HepG2 (cell line): ENCODE measurements at regions not wholly inside any gene's neighbourhood (a gene's known extent, or its start where the extent isn't known, plus 50 kb on each side); places are given as distances from the start of the nearest gene placed in this dataset.
A peak's percentile ranks its signal among the peaks of the same experiment; 100 is the strongest.

ENCODE experiments used
- GABPA ChIP-seq, 2 experiments: IDR thresholded peaks; 2 replicates each; pipeline ENCODE4 v1.6.1; 2011 to 2016; ENCODE audit warnings: low read depth in 2 of 2, low read length in 1 of 2, missing biosample characterization in 1 of 2, missing genetic modification characterization in 1 of 2
- HIVEP1 ChIP-seq: sonication (generic); formaldehyde crosslinking; IDR thresholded peaks from 2 replicates; pipeline ENCODE4 v1.4.0; 2020; ENCODE audit warnings: mild to moderate bottlenecking, missing genetic modification reagents
- HOXA9 ChIP-seq: sonication (generic); formaldehyde crosslinking; IDR thresholded peaks from 2 replicates; pipeline ENCODE4 v1.8.1; 2022; ENCODE audit warnings: missing genetic modification reagents, mild to moderate bottlenecking, moderate library complexity, borderline replicate concordance
- KDM5A ChIP-seq: fragments of 200-600 bp; sonication (generic); IDR thresholded peaks from 2 replicates; pipeline ENCODE4 v1.7.0; 2018; ENCODE audit warnings: antibody characterized with exemption, mild to moderate bottlenecking, low read length, borderline replicate concordance
- KLF11 ChIP-seq: IDR thresholded peaks from 2 replicates; pipeline ENCODE4 v1.6.1; 2016; ENCODE audit warnings: missing compliant biosample characterization
- MAFK ChIP-seq, 2 experiments: IDR thresholded peaks in 1 of 2; conservative IDR thresholded peaks in 1 of 2; 2 replicates each; pipeline ENCODE4 v1.6.1; 2011; ENCODE audit warnings: improper control_type of control experiment in 2 of 2, low read length in 2 of 2
- NFE2 ChIP-seq: sonication (generic); formaldehyde crosslinking; IDR thresholded peaks from 2 replicates; pipeline ENCODE4 v1.4.0; 2020; ENCODE audit warnings: missing genetic modification reagents
- ZBTB38 ChIP-seq: sonication (generic); formaldehyde crosslinking; IDR thresholded peaks from 2 replicates; pipeline ENCODE4 v1.5.1; 2020; ENCODE audit warnings: mild to moderate bottlenecking, missing genetic modification reagents
- ZNF572 ChIP-seq: sonication (generic); formaldehyde crosslinking; IDR thresholded peaks from 2 replicates; pipeline ENCODE4 v1.5.1; 2020; ENCODE audit warnings: mild to moderate bottlenecking, missing genetic modification reagents
- TF ChIP-seq, protein P1 (sequence below): sonication (generic); formaldehyde crosslinking; IDR thresholded peaks from 2 replicates; pipeline ENCODE4 v1.4.0; 2020; ENCODE audit warnings: missing genetic modification reagents, low read depth, mild to moderate bottlenecking, borderline replicate concordance
- TF ChIP-seq, protein P2 (sequence below): sonication (generic); IDR thresholded peaks from 2 replicates; pipeline ENCODE4 v1.6.1; 2016; ENCODE audit warnings: low read depth, borderline replicate concordance
- TF ChIP-seq, protein P3 (sequence below): sonication (generic); formaldehyde crosslinking; IDR thresholded peaks from 2 replicates; pipeline ENCODE4 v1.4.0; 2020; ENCODE audit warnings: mild to moderate bottlenecking, missing genetic modification reagents
- TF ChIP-seq, protein P4 (sequence below): sonication (generic); formaldehyde crosslinking; IDR thresholded peaks from 2 replicates; pipeline ENCODE4 v1.5.1; 2020; ENCODE audit warnings: mild to moderate bottlenecking, moderate library complexity, missing genetic modification reagents
- TF ChIP-seq, protein P5 (sequence below): sonication (generic); formaldehyde crosslinking; IDR thresholded peaks from 2 replicates; pipeline ENCODE4 v1.4.0; 2020; ENCODE audit warnings: mild to moderate bottlenecking, missing genetic modification reagents

DNA sequence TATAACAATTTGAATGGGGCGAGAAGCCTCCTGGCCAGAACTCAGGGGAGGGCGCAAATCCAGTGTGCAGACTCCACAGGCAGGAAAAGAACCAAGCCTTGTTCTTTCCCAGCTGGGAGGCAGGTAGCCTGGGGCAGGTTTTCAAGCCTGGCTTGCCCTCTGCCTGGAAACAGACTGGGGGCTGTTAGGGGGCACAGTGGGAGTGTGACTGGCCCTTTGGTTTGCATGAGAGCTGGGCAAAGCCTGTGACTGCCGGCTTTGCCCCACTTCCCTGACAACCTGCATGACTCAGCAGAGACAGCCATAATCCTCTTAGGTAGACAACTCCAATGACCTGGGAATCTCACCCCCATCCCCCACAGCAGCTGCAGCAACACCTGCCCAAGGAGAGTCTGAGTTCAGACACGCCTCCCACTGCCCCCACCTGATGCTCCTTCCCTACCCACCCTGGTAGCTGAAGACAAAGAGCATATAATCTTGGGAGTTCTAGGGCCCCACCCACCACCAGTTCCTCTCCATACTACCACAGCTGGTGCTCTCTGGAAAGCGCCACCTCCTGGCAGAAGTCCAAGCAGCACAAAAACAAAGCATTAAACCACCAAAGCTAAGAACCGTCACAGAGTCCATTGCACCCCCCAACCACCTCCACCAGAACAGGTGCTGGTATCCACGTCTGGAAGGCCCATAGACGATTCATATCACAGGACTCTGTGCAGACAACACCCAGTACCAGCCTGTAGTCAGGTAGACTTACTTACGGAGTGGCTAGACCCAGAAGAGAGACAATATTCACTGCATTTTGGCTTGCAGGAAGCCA lies 402.5 kb downstream of the STK39 start (continued):
- TF ChIP-seq, protein P1, sequence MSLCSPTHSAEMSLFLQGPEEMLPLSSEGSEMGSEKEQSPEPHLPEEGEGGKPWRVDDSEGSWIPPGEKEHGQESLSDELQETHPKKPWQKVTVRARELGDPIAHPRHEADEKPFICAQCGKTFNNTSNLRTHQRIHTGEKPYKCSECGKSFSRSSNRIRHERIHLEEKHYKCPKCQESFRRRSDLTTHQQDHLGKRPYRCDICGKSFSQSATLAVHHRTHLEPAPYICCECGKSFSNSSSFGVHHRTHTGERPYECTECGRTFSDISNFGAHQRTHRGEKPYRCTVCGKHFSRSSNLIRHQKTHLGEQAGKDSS = no peak
- TF ChIP-seq HIVEP1 (no peak), HOXA9 (CRISPR knock-in tag) (0 out of 2 replicates have a peak, but pooled peaks have one; percentile 40), ZNF572 (CRISPR knock-in tag) (peak; percentile 31; the same call in 1 of the 2 replicates), GABPA (IDR thresholded peaks at IDR 0.05; ENCODE audit: low read depth, low read length) (no peak), GABPA (CRISPR knock-in tag; IDR thresholded peaks at IDR 0.05; ENCODE audit: low read depth) (no peak), MAFK (conservative IDR thresholded peaks at IDR 0.05 in 1 of 2, IDR thresholded peaks at IDR 0.05 in 1 of 2; ENCODE audit: low read length in 2 of 2) (0 out of 4 replicates have a peak, but pooled peaks of 1 of the 2 experiments have one; percentile 25), KLF11 (CRISPR knock-in tag) (no peak), KDM5A (no peak), NFE2 (CRISPR knock-in tag) (peak; percentile 52; the same call in 1 of the 2 replicates), ZBTB38 (CRISPR knock-in tag) (no peak)
- TF ChIP-seq, protein P2, sequence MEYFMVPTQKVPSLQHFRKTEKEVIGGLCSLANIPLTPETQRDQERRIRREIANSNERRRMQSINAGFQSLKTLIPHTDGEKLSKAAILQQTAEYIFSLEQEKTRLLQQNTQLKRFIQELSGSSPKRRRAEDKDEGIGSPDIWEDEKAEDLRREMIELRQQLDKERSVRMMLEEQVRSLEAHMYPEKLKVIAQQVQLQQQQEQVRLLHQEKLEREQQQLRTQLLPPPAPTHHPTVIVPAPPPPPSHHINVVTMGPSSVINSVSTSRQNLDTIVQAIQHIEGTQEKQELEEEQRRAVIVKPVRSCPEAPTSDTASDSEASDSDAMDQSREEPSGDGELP = peak; percentile 9; the same call in 1 of the 2 replicates
- TF ChIP-seq, protein P3, sequence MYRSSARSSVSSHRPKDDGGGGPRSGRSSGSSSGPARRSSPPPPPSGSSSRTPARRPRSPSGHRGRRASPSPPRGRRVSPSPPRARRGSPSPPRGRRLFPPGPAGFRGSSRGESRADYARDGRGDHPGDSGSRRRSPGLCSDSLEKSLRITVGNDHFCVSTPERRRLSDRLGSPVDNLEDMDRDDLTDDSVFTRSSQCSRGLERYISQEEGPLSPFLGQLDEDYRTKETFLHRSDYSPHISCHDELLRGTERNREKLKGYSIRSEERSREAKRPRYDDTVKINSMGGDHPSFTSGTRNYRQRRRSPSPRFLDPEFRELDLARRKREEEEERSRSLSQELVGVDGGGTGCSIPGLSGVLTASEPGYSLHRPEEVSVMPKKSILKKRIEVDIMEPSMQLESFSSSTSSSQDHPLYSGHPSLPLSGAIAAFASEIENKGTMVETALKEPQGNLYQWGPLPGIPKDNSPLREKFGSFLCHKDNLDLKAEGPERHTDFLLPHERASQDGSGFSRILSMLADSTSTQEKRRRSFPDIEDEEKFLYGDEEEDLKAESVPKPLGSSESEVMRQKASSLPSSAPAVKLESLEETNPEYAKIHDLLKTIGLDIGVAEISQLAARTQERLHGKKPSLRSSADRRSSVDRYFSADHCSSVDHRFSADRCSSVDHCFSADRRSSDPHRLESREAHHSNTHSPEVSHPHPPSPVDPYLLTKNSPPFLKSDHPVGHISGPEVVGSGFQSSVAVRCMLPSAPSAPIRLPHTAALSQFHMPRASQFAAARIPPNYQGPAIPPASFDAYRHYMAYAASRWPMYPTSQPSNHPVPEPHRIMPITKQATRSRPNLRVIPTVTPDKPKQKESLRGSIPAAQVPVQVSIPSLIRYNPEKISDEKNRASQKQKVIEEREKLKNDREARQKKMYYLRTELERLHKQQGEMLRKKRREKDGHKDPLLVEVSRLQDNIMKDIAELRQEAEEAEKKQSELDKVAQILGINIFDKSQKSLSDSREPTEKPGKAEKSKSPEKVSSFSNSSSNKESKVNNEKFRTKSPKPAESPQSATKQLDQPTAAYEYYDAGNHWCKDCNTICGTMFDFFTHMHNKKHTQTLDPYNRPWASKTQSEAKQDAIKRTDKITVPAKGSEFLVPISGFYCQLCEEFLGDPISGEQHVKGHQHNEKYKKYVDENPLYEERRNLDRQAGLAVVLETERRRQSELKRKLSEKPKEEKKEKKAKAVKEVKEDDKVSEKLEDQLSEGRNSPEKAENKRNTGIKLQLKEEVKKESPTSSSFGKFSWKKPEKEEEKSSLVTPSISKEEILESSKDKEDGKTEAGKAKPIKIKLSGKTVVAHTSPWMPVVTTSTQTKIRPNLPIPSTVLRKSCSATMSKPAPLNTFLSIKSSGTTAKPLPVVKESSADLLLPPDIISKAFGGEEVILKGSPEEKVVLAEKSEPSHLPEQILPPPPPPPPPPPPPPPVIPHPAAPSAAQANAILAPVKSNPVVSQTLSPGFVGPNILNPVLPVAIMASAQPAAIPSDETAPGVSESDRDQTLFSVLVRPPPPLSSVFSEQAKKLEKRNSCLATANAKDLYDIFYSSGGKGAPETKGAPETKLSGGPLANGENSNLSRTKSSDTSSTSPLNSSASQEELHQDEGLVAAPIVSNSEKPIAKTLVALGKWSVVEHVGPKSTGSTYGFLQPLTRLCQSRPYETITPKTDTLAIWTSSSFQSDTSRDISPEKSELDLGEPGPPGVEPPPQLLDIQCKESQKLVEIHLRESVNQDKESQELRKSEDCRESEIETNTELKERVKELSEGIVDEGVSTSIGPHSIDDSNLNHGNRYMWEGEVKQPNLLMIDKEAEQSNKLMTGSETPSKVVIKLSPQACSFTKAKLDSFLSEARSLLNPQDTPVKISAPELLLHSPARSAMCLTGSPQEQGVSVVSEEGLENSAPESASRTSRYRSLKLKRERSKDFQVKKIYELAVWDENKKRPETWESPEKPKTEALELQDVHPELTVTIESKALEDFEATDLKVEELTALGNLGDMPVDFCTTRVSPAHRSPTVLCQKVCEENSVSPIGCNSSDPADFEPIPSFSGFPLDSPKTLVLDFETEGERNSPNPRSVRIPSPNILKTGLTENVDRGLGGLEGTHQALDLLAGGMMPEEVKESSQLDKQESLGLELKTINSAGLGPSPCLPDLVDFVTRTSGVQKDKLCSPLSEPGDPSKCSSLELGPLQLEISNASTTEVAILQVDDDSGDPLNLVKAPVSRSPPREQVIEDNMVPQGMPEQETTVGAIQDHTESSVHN (CRISPR knock-in tag) = 0 out of 2 replicates have a peak, but pooled peaks have one; percentile 42
- TF ChIP-seq, protein P4, sequence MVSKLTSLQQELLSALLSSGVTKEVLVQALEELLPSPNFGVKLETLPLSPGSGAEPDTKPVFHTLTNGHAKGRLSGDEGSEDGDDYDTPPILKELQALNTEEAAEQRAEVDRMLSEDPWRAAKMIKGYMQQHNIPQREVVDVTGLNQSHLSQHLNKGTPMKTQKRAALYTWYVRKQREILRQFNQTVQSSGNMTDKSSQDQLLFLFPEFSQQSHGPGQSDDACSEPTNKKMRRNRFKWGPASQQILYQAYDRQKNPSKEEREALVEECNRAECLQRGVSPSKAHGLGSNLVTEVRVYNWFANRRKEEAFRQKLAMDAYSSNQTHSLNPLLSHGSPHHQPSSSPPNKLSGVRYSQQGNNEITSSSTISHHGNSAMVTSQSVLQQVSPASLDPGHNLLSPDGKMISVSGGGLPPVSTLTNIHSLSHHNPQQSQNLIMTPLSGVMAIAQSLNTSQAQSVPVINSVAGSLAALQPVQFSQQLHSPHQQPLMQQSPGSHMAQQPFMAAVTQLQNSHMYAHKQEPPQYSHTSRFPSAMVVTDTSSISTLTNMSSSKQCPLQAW = peak; percentile 11; the same call in 1 of the 2 replicates
- TF ChIP-seq, protein P5, sequence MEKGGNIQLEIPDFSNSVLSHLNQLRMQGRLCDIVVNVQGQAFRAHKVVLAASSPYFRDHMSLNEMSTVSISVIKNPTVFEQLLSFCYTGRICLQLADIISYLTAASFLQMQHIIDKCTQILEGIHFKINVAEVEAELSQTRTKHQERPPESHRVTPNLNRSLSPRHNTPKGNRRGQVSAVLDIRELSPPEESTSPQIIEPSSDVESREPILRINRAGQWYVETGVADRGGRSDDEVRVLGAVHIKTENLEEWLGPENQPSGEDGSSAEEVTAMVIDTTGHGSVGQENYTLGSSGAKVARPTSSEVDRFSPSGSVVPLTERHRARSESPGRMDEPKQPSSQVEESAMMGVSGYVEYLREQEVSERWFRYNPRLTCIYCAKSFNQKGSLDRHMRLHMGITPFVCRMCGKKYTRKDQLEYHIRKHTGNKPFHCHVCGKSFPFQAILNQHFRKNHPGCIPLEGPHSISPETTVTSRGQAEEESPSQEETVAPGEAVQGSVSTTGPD (CRISPR knock-in tag) = no peak
